ENCODE measurements at regions not wholly inside any gene's neighbourhood (a gene's known extent, or its start where the extent isn't known, plus 50 kb on each side); places are given as distances from the start of the nearest gene placed in this dataset.

DNA sequence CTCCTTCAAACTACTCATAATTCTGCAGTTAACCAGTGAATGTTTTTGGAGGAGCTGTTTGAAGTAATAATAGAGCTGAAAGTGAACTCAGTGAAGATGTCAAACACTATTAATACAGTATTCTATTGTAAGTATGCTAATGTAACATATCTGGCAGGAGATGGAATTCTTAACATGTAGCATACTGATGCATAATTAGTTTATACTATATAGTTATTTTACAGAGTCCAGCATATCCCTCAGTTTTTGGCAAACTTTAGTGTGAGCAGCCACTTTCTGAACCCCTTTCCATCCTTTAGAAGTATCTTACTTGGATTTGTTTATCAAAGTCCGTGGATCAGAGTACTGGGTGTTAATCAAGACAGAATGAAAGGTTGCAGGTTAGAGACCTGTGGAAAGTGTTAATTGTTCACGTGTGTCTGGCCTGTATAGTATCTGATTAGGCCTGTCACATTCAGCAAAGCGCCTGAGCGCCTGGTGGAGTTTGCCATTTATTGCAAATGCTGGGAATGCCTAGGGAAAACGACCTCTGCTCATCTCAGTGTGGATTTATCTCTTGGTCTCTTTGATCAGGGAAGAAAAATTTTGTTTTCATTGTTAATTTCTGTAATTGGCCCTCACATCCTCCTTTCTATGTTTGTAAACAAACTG, 251.7 kb upstream of the MAD2L1 start:
- TF ChIP-seq EP300 (IDR thresholded peaks at IDR 0.05), result no peak
- no peak for TF ChIP-seq POLR2AphosphoS5 (IDR thresholded peaks at IDR 0.05)
- no peak for TF ChIP-seq POLR2A (IDR thresholded peaks at IDR 0.05; ENCODE audit: low read depth)
- TF ChIP-seq, protein P1, sequence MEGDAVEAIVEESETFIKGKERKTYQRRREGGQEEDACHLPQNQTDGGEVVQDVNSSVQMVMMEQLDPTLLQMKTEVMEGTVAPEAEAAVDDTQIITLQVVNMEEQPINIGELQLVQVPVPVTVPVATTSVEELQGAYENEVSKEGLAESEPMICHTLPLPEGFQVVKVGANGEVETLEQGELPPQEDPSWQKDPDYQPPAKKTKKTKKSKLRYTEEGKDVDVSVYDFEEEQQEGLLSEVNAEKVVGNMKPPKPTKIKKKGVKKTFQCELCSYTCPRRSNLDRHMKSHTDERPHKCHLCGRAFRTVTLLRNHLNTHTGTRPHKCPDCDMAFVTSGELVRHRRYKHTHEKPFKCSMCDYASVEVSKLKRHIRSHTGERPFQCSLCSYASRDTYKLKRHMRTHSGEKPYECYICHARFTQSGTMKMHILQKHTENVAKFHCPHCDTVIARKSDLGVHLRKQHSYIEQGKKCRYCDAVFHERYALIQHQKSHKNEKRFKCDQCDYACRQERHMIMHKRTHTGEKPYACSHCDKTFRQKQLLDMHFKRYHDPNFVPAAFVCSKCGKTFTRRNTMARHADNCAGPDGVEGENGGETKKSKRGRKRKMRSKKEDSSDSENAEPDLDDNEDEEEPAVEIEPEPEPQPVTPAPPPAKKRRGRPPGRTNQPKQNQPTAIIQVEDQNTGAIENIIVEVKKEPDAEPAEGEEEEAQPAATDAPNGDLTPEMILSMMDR (IDR thresholded peaks at IDR 0.05), result no peak
- Histone ChIP-seq H3K27ac (replicated peaks in 1 of 4) (no peak overlapping the region), H3K36me3 (no peaks in the 10 kb centered on the region), H3K9me3 (no peaks in the 10 kb centered on the region), H3K27me3 (no peaks in the 10 kb centered on the region), H3K4me1 (no peaks in the 10 kb centered on the region), H3K4me3 (no peak overlapping the region)
- intact Hi-C loops (cut with DNase I), result no loop called here
- 58% methylated on average over 5 of the region's 5 CpGs for WGBS
- DNase-seq (ENCODE audit: extremely low spot score), result no peak

DNA sequence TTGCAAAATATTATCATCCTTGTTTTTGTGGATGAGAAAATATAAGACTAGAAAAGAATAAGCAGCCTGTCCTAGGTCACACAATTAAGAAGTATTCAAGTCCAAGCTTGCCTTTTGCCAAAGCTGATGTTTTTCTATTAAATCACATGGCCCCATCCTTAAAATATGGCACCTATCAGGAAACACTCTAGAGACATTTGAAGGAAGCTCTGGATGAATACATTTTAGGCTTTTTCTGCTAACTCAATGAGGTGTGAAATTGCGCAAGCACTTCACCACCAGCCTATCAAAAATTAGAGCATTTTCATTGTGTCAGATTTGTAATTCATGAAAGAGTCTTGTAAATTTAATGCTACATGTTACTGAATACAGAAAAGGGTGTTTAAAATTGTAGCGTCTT, 251.1 kb upstream of the MAD2L1 start:
- no peak for TF ChIP-seq EP300 (IDR thresholded peaks at IDR 0.05)
- TF ChIP-seq, protein P1 (IDR thresholded peaks at IDR 0.05), result no peak
- Histone ChIP-seq H3K9me3 (no peaks in the 10 kb centered on the region), H3K27ac (replicated peaks in 1 of 4) (no peak overlapping the region), H3K4me3 (no peak overlapping the region), H3K4me1 (no peaks in the 10 kb centered on the region), H3K36me3 (no peaks in the 10 kb centered on the region), H3K27me3 (no peaks in the 10 kb centered on the region)
- DNase-seq (ENCODE audit: extremely low spot score), result no peak
- WGBS, result 80% methylated on average over 2 of the region's 2 CpGs
- intact Hi-C loops (cut with DNase I), result no loop called here

GRCh38 chr4:120316416-120316815, 249.8 kb upstream of the MAD2L1 start:
- intact Hi-C loops (cut with DNase I), result no loop called here
- no peak for TF ChIP-seq POLR2A (IDR thresholded peaks at IDR 0.05; ENCODE audit: low read depth)
- no peak for TF ChIP-seq POLR2AphosphoS5 (IDR thresholded peaks at IDR 0.05)
- no peak for TF ChIP-seq EP300 (IDR thresholded peaks at IDR 0.05)
- TF ChIP-seq, protein P1 (IDR thresholded peaks at IDR 0.05), result no peak
- H3K4me1 ChIP-seq, result no peaks in the 10 kb centered on the region
- H3K9me3 ChIP-seq, result no peaks in the 10 kb centered on the region
- H3K36me3 ChIP-seq, result no peaks in the 10 kb centered on the region
- H3K27me3 ChIP-seq, result no peaks in the 10 kb centered on the region
- 61% methylated on average over 1 of the region's 1 CpG for WGBS
- DNase-seq (ENCODE audit: extremely low spot score), result no peak
- no peak overlapping the region for H3K27ac ChIP-seq (replicated peaks in 1 of 4)
- H3K4me3 ChIP-seq, result no peak overlapping the region

DNA sequence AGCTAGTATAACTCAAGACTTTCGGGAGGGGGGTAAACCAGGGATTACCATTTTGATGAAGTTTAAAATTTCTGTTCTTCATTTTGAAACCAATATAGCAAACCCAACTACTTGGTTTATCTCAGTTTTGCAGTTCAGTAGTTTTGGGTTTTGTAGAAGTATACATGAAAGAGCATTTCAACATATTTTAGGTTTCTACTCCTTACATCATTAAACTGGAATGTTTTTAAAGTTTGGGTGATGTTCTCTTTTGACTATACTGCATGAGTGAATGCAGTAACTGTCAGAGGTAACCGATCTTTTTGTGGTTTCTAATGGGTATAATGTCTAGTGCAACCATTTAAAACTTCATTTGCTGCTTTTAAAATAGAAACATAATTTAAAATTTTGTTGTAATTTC, 248.3 kb upstream of the MAD2L1 start:
- H3K4me1 ChIP-seq, result no peaks in the 10 kb centered on the region
- no peaks in the 10 kb centered on the region for H3K9me3 ChIP-seq
- no peak overlapping the region for H3K27ac ChIP-seq (replicated peaks in 1 of 4)
- H3K27me3 ChIP-seq, result no peaks in the 10 kb centered on the region
- intact Hi-C loops (cut with DNase I), result no loop called here
- TF ChIP-seq EP300 (IDR thresholded peaks at IDR 0.05) (no peak), POLR2AphosphoS5 (IDR thresholded peaks at IDR 0.05) (no peak), POLR2A (IDR thresholded peaks at IDR 0.05; ENCODE audit: low read depth) (no peak)
- TF ChIP-seq, protein P1 (IDR thresholded peaks at IDR 0.05), result no peak
- DNase-seq (ENCODE audit: extremely low spot score), result no peak
- no peaks in the 10 kb centered on the region for H3K36me3 ChIP-seq
- no peak overlapping the region for H3K4me3 ChIP-seq
- WGBS, result 93% methylated on average over 2 of the region's 2 CpGs

DNA sequence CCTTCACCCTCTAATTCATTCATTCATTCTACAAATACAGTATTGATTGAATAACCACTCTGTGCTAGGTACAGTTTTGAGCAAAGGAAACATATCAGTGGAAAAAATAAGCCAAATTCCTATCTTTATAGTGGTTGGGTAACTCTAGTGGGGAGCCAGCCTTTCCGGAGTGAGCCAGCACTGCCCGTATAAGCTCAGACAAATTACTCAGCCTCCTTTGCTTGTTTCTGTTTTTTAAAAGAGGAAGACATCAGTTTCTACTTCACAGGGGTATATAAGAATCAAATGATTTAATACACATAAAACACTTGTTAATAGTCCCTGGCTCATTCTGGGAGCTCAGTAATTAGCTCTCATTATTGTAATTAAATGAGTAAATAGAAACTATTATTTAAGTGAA, 238.2 kb upstream of the MAD2L1 start:
- intact Hi-C loops (cut with DNase I), result no loop called here
- WGBS, result 63% methylated on average over 2 of the region's 2 CpGs
- no peaks in the 10 kb centered on the region for H3K4me1 ChIP-seq

More for the DNA sequence above, 238.2 kb upstream of the MAD2L1 start:
- H3K36me3 ChIP-seq, result no peaks in the 10 kb centered on the region
- no peak overlapping the region for H3K4me3 ChIP-seq
- no peak for DNase-seq (ENCODE audit: extremely low spot score)
- TF ChIP-seq, protein P1 (IDR thresholded peaks at IDR 0.05), result no peak
- TF ChIP-seq POLR2A (IDR thresholded peaks at IDR 0.05; ENCODE audit: low read depth) (no peak), POLR2AphosphoS5 (IDR thresholded peaks at IDR 0.05) (no peak), EP300 (IDR thresholded peaks at IDR 0.05) (no peak)
- no peak overlapping the region for H3K27ac ChIP-seq (replicated peaks in 1 of 4)
- H3K9me3 ChIP-seq, result no peaks in the 10 kb centered on the region
- H3K27me3 ChIP-seq, result no peaks in the 10 kb centered on the region
